Tibial nerve (tissue), 4 donors: ENCODE measurements at regions not wholly inside any gene's neighbourhood (a gene's known extent, or its start where the extent isn't known, plus 50 kb on each side); places are given as distances from the start of the nearest gene placed in this dataset.

Experiments
- DNase-seq, 2 donors: peaks; one replicate each; pipeline ENCODE4 v3.0.0-alpha.2; 2019; ENCODE audit warnings: low spot score in 2 of 2
- H3K27ac ChIP-seq, 4 donors: fragments of 200-600 bp; sonication (generic) in 3 of 4; one replicate each; pipeline ENCODE4 v1.5.1; 2017 to 2019; ENCODE audit warnings: mild to moderate bottlenecking in 1 of 4
- H3K27me3 ChIP-seq, 2 donors: fragments of 200-600 bp; sonication (generic) in 1 of 2; one replicate each; pipeline versions ENCODE4 v1.5.1 to v1.6.0; 2017 to 2019
- H3K36me3 ChIP-seq, 3 donors: fragments of 200-600 bp; sonication (generic); one replicate each; pipeline ENCODE4 v1.5.1; 2018 to 2019
- H3K4me1 ChIP-seq, 4 donors: fragments of 200-600 bp; sonication (generic) in 3 of 4; one replicate each; pipeline ENCODE4 v1.5.1; 2017 to 2019
- H3K4me3 ChIP-seq, 4 donors: fragments of 200-600 bp; sonication (generic) in 3 of 4; one replicate each; pipeline ENCODE4 v1.5.1; 2017 to 2019; ENCODE audit warnings: mild to moderate bottlenecking in 1 of 4, moderate library complexity in 1 of 4
- H3K9me3 ChIP-seq, 4 donors: fragments of 200-600 bp; sonication (generic) in 3 of 4; one replicate each; pipeline ENCODE4 v1.5.1; 2017 to 2019
- EP300 ChIP-seq, 2 donors: sonication (generic); formaldehyde crosslinking; IDR thresholded peaks; one replicate each; pipeline ENCODE4 v1.6.1; 2017; ENCODE audit warnings: antibody characterized with exemption in 2 of 2, mild to moderate bottlenecking in 1 of 2
- POLR2A ChIP-seq, 2 donors: fragments of 450-650 bp; IDR thresholded peaks; one replicate each; pipeline ENCODE4 v1.6.1; 2017; ENCODE audit warnings: antibody characterized with exemption in 2 of 2, mild to moderate bottlenecking in 2 of 2, moderate library complexity in 2 of 2
- WGBS, 2 donors: methylation state at CpG; one replicate each; pipeline ENCODE4 v1.1.5; 2018; 5-methylcytosine and 5-hydroxymethylcytosine counted together
- TF ChIP-seq, protein P1 (sequence below), 5 experiments: fragments of 200-600 bp in 3 of 5; fragments of 450-650 bp in 2 of 5; sonication (generic) in 3 of 5; IDR thresholded peaks; one replicate each; pipeline ENCODE4 v1.5.1; 2016 to 2019; ENCODE audit warnings: antibody characterized with exemption in 5 of 5, mild to moderate bottlenecking in 3 of 5, moderate library complexity in 2 of 5

DNA sequence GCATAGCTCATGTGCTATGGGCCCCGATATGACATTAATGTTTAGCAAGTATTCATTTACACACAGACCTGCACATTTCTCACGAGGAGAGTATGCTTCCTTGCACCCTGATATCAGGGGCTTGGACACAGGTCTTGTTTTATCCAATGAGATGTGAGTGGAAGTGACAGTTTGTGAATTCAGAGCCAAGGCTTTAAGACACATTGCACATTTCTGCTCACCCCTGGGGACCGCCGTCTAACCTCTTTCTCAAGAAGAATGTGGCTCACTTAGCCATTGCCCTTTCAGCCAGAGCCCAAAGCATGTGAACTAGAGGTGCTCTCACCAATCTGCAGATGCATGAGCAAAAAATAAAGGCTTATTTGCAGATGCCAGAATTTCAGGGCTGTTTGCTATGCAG lies 116.1 kb upstream of the C16orf82 start:
- Histone ChIP-seq H3K27me3 (no peaks in the 10 kb centered on the region), H3K9me3 (no peaks in the 10 kb centered on the region), H3K4me1 (no peaks in the 10 kb centered on the region), H3K36me3 (no peaks in the 10 kb centered on the region), H3K4me3 (no peak overlapping the region), H3K27ac (no peak overlapping the region)
- no peak for DNase-seq
- WGBS, 2 donors: 64 to 68% methylated on average over 4 of the region's 4 CpGs
- TF ChIP-seq, protein P1, sequence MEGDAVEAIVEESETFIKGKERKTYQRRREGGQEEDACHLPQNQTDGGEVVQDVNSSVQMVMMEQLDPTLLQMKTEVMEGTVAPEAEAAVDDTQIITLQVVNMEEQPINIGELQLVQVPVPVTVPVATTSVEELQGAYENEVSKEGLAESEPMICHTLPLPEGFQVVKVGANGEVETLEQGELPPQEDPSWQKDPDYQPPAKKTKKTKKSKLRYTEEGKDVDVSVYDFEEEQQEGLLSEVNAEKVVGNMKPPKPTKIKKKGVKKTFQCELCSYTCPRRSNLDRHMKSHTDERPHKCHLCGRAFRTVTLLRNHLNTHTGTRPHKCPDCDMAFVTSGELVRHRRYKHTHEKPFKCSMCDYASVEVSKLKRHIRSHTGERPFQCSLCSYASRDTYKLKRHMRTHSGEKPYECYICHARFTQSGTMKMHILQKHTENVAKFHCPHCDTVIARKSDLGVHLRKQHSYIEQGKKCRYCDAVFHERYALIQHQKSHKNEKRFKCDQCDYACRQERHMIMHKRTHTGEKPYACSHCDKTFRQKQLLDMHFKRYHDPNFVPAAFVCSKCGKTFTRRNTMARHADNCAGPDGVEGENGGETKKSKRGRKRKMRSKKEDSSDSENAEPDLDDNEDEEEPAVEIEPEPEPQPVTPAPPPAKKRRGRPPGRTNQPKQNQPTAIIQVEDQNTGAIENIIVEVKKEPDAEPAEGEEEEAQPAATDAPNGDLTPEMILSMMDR (IDR thresholded peaks at IDR 0.05): no peak
- TF ChIP-seq POLR2A (IDR thresholded peaks at IDR 0.05) (no peak), EP300 (IDR thresholded peaks at IDR 0.05) (no peak)

DNA sequence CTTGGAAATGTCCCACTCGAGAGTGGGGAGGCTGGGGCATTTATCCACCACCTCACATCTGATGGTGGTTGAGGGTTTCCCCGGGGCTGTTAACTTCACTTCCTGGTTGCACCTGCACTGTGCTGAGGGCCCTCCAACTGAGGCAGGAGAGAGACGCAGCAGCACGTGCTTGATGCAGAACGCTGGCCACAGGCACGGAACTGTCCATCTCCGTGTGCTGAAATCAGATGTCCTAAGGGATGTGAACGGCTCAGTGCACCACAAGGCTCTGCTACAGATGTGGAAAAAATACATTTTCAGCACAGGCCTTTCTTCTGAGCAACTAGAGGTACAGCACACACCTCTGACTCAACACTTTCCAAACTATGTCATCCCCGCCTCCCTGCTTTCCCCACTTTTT lies 114.8 kb upstream of the C16orf82 start:
- no peaks in the 10 kb centered on the region for H3K4me1 ChIP-seq
- H3K27me3 ChIP-seq: no peaks in the 10 kb centered on the region
- H3K4me3 ChIP-seq: no peak overlapping the region
- no peaks in the 10 kb centered on the region for H3K36me3 ChIP-seq
- WGBS, 2 donors: 15 to 29% methylated on average over 7 to 9 of the region's 9 CpGs
- DNase-seq: no peak
- TF ChIP-seq, protein P1 (IDR thresholded peaks at IDR 0.05): no peak
- TF ChIP-seq POLR2A (IDR thresholded peaks at IDR 0.05): no peak
- TF ChIP-seq EP300 (IDR thresholded peaks at IDR 0.05): no peak
- H3K27ac ChIP-seq: no peak overlapping the region
- no peaks in the 10 kb centered on the region for H3K9me3 ChIP-seq

DNA sequence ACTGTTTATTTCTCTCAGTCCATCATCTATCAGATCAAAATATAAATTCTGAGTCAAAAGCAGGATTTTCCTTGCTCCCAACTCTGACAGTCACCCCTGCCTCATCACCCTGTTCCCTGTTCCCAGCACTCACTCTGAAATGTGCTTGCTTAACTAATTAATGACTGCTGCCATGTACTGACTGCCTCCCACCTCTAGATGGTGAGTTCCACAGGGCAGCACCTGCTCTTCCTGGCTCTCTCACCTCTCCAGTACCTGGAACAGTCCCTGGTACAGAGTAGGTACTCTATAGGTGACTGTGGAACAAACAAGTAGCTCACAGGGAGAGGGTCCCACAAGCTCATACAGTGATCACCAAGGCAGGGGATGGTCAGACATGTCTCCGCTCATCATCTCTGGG lies 114.3 kb upstream of the C16orf82 start:
- 85 to 92% methylated on average over 1 of the region's 1 CpG for WGBS, 2 donors
- Histone ChIP-seq H3K27me3 (no peaks in the 10 kb centered on the region), H3K4me1 (no peaks in the 10 kb centered on the region), H3K27ac (no peak overlapping the region), H3K9me3 (no peaks in the 10 kb centered on the region), H3K36me3 (no peaks in the 10 kb centered on the region), H3K4me3 (no peak overlapping the region)
- DNase-seq: no peak
- TF ChIP-seq, protein P1 (IDR thresholded peaks at IDR 0.05): no peak
- TF ChIP-seq POLR2A (IDR thresholded peaks at IDR 0.05) (no peak), EP300 (IDR thresholded peaks at IDR 0.05) (no peak)

DNA sequence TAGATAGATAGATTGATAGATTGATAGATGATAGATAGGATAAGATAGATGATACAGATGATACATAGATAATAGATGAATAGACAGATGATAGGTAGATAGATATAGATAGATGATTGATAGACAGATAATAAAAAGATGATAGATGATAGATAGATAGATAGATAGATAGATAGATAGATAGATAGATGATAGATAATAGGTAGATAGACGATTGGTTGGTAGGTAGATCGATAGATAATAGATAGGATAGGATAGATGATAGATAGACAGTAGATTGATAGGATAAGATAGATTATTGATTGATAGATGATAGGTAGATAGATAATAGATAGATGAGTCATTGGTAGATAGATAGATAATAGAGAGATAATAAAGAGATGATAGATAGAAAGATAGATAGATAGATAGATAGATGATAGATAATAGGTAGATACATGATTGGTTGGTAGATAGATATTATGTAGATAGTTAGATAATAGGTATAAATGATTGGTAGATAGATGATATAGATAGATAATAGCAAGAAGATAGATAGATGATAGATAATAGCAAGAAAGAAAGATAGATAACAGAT lies 109.4 kb upstream of the C16orf82 start:
- H3K9me3 ChIP-seq: peaks cover 0 to 4% (median 0%) of the 10 kb centered on the region in 4 donors
- no peaks in the 10 kb centered on the region for H3K27me3 ChIP-seq
- TF ChIP-seq, protein P1 (IDR thresholded peaks at IDR 0.05): no peak
- TF ChIP-seq POLR2A (IDR thresholded peaks at IDR 0.05): no peak
- TF ChIP-seq EP300 (IDR thresholded peaks at IDR 0.05): no peak
- no peaks in the 10 kb centered on the region for H3K36me3 ChIP-seq
- WGBS, 2 donors: 92 to 94% methylated on average over 2 of the region's 2 CpGs
- DNase-seq: no peak
- H3K27ac ChIP-seq: no peak overlapping the region
- no peak overlapping the region for H3K4me3 ChIP-seq
- no peaks in the 10 kb centered on the region for H3K4me1 ChIP-seq

DNA sequence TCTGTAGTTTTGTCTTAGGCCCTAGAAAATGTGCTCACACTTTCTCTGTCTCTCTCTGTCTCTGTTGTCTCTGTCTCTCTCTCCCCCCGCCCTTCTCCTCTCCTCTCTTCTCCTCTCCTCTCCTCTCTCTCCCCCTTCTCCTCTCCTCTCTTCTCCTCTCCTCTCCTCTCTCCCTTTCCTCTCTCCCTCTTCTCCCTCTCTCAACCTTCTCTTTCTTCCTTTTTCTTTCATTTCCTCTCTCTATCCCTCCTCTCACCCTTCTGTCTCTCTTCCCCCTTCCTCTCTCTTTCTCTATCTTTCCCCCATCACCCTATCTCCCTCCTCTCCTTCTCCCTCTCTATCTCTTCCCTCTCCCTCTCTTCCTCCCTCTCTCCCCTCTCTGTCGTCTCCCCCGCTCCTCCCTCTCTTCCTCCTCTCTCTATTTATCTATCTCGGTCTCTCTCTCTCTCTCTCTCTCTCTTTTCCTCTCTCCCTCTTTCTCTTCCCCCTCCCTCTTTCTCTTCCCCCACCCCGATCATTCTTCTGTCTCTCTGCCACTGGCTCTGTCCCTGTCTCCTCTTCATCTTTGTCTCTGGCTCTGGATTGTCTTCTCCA lies 107.2 kb upstream of the C16orf82 start:
- TF ChIP-seq, protein P1 (IDR thresholded peaks at IDR 0.05): no peak
- TF ChIP-seq POLR2A (IDR thresholded peaks at IDR 0.05) (no peak), EP300 (IDR thresholded peaks at IDR 0.05) (no peak)
- Histone ChIP-seq H3K36me3 (no peaks in the 10 kb centered on the region), H3K4me1 (no peaks in the 10 kb centered on the region), H3K27me3 (no peaks in the 10 kb centered on the region), H3K9me3 (peaks cover 0 to 6% (median 0%) of the 10 kb centered on the region in 4 donors), H3K4me3 (no peak overlapping the region), H3K27ac (no peak overlapping the region)
- 63 to 72% methylated on average over 5 of the region's 5 CpGs for WGBS, 2 donors
- no peak for DNase-seq
